DMS153 treated with DMSO at 0.1 percent for 48 hours (cell line): ENCODE measurements at regions not wholly inside any gene's neighbourhood (a gene's known extent, or its start where the extent isn't known, plus 50 kb on each side); places are given as distances from the start of the nearest gene placed in this dataset.
"Not testable (repeated sequence)": the region's sequence is repeated elsewhere in the genome, so short reads cannot be mapped to it uniquely, and the experiment has no call there.

Experiments
- DNase-seq: peaks from one replicate; lab custom pipeline; 2025; ENCODE audit not compliant: unreplicated experiment; lab: John Stamatoyannopoulos, UW

GRCh38 chr12:70069221-70070105, 173.8 kb upstream of the CNOT2 start:
- DNase-seq = no peak

DNA sequence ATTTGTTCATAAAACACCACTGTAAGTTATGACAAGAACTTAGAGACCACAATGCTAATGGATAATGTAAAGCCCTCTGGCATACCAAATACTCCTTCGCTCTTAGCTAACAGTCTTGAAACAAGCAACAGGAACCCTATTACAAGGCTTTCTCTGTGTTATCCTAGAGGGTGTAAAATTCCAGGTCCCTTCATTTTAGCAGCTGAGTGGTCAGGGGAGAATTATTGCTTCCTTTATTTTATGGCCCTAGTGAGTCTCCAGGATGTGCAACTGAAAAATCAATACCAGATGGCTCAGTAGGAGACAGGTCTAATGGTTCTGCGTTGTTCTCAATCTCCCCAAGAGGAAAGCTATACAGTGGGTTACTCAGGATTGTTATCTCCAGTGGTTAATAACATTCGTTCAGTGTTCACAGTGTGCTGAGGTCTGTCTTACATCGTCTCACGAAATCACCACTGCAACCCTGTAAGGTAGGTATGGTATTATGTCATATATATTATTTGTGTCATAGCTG, 172.7 kb upstream of the CNOT2 start:
- peak; percentile 18 for DNase-seq

DNA sequence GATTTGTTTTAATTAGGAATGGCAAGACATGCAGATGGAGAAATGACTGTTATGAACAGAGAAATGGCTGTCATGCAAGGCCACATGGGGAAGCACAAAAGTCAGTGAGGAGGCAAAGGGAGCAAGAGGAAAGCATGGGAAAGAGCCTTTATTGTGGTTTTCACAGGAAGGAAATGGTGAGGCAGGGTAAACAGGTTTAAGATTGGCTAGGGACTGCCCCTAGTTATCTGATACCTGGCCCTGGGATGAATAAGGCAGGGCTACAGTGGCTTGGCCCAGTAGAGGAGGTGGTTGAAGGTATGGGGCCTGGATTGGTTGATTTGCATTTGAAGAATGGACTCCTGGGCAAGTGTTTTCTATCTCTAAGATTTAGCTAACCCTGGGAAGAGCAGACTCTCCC, 168.7 kb upstream of the CNOT2 start:
- DNase-seq = no peak

DNA sequence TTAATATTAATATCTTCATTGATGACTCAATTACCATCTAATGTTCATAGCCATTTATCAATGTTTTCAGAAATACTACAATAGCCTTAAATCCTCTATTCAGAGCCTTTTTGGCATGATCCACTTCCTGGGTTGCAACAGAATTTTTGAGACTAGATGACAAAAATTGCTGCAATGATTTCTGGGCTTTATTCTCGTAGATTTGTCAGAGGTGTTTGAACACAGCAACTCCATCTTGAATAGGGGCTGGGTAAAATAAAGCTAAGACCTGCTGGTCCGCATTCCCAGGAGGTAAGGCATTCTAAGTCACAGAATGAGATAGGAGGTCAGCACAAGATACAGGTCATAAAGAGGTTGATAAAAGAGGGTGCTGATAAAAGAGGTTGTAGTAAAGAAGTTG, 165.8 kb upstream of the CNOT2 start:
- DNase-seq = no peak

GRCh38 chr12:70078161-70078560, 165.1 kb upstream of the CNOT2 start:
- no peak for DNase-seq

GRCh38 chr12:70080566-70080965, 162.7 kb upstream of the CNOT2 start:
- DNase-seq = no peak

DNA sequence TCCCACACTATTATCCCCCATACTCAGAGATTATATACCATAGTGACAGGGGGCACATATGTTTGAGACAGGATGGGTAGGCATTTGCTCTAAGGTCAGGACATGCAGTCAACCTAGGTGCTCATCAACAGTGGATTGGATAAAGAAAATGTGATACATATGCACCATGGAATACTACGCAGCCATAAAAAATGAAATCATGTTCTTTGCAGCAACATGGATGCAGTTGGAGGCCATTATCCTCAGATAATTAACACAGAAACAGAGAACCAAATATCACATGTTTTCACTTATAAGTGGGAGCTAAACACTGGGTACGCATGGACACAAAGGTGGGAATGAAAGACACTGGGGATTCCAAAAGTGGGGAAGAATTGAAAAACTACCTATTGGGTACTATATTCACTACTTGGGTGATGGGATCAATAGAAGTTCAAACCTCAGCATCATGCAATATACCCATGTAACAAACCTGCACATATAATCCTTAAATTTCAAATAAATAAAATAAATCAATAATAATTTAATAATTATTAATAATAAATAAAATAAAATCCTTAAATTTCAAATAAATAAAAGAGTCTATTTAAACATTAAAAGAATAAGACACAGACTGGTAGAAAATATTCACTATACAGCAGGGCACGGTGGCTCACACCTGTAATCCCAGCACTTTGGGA, 160.1 kb upstream of the CNOT2 start:
- no peak for DNase-seq

- DNase-seq = no peak
Observed at GRCh38 chr12:70083677-70084020, 159.6 kb upstream of the CNOT2 start.

- DNase-seq = not testable (repeated sequence)
Observed at GRCh38 chr12:70086372-70086771, 156.9 kb upstream of the CNOT2 start.

DNA sequence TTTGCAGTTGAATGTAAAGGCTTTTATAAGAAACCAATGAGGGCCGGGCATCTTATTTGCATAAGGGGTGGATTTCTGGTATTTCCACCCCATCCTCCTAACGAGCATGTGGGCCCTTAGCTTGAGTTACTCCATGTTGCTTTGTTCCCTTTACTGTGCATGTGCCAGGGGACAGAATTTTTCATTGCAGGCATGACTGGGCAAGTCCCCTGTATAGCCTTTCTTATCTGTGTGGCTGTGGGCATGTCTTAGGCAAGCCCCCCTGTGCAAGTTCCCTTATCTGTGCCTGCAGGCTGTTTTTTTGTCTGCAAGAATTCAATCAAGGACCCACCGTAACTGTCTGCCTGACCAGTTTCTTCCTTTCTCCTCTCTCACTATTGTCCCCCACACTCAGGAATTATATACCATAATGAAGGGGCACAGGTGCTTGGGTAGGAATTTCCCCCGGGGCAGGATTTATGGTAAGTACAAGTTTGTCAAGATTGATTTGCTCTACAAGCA, 152.2 kb upstream of the CNOT2 start:
- no peak for DNase-seq

DNA sequence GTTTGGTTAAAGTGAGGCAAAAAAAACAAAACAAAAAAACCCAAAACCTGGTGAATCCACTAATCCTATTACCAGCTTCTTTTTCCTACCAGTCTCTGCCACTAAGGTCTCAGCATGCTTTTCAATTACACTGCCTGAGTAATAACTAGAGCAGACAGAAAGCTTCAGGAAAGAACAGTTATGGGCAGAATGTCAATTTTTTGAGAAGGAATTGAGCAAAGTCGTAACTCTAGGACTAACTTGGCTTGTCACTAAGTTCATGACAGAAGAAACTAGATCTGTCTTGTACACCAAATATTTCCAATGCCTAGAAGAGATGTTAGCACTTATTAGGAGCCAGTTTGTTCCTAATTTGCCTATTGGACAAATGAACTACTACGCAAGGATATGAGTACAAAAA, 148.8 kb upstream of the CNOT2 start:
- no peak for DNase-seq

GRCh38 chr12:70096759-70097410, 146.3 kb upstream of the CNOT2 start:
- no peak for DNase-seq

GRCh38 chr12:70101064-70101463, 142.2 kb upstream of the CNOT2 start:
- no peak for DNase-seq

- DNase-seq = no peak
Observed at GRCh38 chr12:70106347-70106746, 136.9 kb upstream of the CNOT2 start.

GRCh38 chr12:70110085-70110484, 133.1 kb upstream of the CNOT2 start:
- no peak for DNase-seq

DNA sequence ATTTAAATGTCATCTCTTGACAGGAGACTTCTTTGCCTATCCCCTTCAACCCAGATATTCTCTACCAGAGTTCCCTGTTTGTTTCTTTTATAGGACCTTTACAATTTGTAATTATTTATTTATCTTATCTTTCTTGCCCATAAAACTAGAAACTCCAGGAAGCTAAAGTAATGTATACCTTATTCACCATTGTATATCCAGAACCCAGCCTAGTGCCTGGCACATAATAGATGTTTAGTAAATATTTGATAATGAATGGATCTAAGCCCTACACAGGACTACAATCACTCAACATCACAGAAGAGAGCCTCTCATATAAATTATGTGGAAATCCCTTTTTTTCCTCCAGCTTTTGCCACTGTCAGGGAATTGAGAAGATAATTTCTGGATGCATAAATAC, 125.6 kb upstream of the CNOT2 start:
- DNase-seq = no peak

DNA sequence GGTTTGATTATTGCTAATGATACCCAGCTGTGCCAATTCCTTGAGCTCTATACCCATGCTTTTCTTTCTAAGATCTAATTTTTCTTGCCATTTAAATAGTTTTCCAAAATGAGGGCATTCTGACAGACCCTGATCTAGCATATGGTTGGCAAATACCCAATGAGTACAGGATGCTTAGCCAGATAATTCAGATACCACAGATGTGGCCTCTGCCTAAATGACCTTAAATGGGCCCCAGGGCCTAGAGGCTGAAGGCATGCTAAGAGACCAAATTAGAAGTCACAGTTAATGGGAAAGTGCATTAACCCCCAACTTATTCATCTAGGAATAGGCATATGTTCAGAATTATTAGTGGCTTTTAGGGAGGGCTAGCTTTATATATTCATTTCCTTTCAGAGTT, 122.3 kb upstream of the CNOT2 start:
- no peak for DNase-seq

- no peak for DNase-seq
Observed at GRCh38 chr12:70121562-70121961, 121.7 kb upstream of the CNOT2 start.

GRCh38 chr12:70122804-70123203, 120.4 kb upstream of the CNOT2 start:
- DNase-seq = no peak

DNA sequence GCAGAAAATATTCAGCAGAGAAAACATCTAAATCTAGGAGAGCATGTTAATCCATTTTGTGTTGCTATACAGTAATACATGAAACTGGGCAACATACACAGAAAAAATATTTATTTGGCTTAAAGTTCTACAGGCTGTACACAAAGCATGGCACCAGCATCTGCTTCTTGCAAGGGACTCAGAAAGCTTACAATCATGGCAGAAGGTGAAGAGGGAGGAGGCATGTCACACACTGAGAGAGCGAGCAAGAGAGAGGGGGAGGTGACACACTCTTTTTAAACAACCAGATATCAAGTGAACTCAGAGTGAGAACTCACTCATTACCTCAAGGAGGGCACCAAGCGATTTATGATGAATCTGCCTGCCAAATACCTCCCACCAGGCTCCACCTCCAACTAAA, 94.2 kb upstream of the CNOT2 start:
- DNase-seq = no peak

- DNase-seq = no peak
Observed at GRCh38 chr12:70149665-70150064, 93.6 kb upstream of the CNOT2 start.

GRCh38 chr12:70150230-70150629, 93.0 kb upstream of the CNOT2 start:
- DNase-seq = no peak
